Left ventricle myocardium inferior (tissue), 1 donor: ENCODE measurements at regions not wholly inside any gene's neighbourhood (a gene's known extent, or its start where the extent isn't known, plus 50 kb on each side); places are given as distances from the start of the nearest gene placed in this dataset.
"Not testable (repeated sequence)": the region's sequence is repeated elsewhere in the genome, so short reads cannot be mapped to it uniquely, and the experiment has no call there.

Experiments
- DNase-seq: peaks from one replicate; pipeline ENCODE4 v3.0.0-alpha.2; 2020
- H3K27ac ChIP-seq: fragments of 200-600 bp; replicated peaks from 2 replicates; pipeline ENCODE4 v1.8.0; 2021
- H3K27me3 ChIP-seq: fragments of 200-600 bp; 2 replicates; pipeline ENCODE4 v1.8.0; 2021; ENCODE audit warnings: low read depth
- H3K36me3 ChIP-seq: fragments of 200-600 bp; 2 replicates; pipeline ENCODE4 v1.8.0; 2021
- H3K4me1 ChIP-seq: fragments of 200-600 bp; 2 replicates; pipeline ENCODE4 v1.8.0; 2021
- H3K4me3 ChIP-seq: fragments of 200-600 bp; 2 replicates; pipeline ENCODE4 v1.8.0; 2021; ENCODE audit warnings: mild to moderate bottlenecking, moderate library complexity
- H3K9me3 ChIP-seq: fragments of 200-600 bp; replicated peaks from 2 replicates; pipeline ENCODE4 v1.8.0; 2021
- intact Hi-C: fragments of 100-400 bp; cut with micrococcal nuclease; formaldehyde crosslinking; loops from one replicate; pipeline ENCODE4 v1.11.0; 2022
- TF ChIP-seq, protein P1 (sequence below): fragments of 200-600 bp; IDR thresholded peaks from 2 replicates; pipeline ENCODE4 v1.8.0; 2021; ENCODE audit warnings: antibody characterized with exemption, mild to moderate bottlenecking, borderline replicate concordance
- donor health status: DM: no; HTN: yes; CAD: no; lungs with severe emphysema.

- DNase-seq: no peak
- H3K4me1 ChIP-seq: no peaks in the 10 kb centered on the region
- TF ChIP-seq, protein P1, sequence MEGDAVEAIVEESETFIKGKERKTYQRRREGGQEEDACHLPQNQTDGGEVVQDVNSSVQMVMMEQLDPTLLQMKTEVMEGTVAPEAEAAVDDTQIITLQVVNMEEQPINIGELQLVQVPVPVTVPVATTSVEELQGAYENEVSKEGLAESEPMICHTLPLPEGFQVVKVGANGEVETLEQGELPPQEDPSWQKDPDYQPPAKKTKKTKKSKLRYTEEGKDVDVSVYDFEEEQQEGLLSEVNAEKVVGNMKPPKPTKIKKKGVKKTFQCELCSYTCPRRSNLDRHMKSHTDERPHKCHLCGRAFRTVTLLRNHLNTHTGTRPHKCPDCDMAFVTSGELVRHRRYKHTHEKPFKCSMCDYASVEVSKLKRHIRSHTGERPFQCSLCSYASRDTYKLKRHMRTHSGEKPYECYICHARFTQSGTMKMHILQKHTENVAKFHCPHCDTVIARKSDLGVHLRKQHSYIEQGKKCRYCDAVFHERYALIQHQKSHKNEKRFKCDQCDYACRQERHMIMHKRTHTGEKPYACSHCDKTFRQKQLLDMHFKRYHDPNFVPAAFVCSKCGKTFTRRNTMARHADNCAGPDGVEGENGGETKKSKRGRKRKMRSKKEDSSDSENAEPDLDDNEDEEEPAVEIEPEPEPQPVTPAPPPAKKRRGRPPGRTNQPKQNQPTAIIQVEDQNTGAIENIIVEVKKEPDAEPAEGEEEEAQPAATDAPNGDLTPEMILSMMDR: no peak
- intact Hi-C loops: no loop called here
- peaks cover 3% of the 10 kb centered on the region for H3K9me3 ChIP-seq
- no peaks in the 10 kb centered on the region for H3K27me3 ChIP-seq
- no peak overlapping the region for H3K4me3 ChIP-seq
- H3K27ac ChIP-seq: no peak overlapping the region
- H3K36me3 ChIP-seq: no peaks in the 10 kb centered on the region
Measured at GRCh38 chr13:18628428-18628827, 553.2 kb downstream of the TUBA3C start.

- H3K9me3 ChIP-seq, H3K4me1 ChIP-seq, H3K4me3 ChIP-seq, intact Hi-C loops, H3K27ac ChIP-seq, DNase-seq, H3K36me3 ChIP-seq, H3K27me3 ChIP-seq: not testable (repeated sequence)
Measured at GRCh38 chr13:18624061-18624460, 557.6 kb downstream of the TUBA3C start.

GRCh38 chr13:18618442-18618841 is 563.2 kb downstream of the TUBA3C start:
- H3K27ac ChIP-seq, H3K4me3 ChIP-seq, H3K36me3 ChIP-seq, intact Hi-C loops, H3K27me3 ChIP-seq, DNase-seq, H3K9me3 ChIP-seq, H3K4me1 ChIP-seq: not testable (repeated sequence)

GRCh38 chr13:18610476-18610875 is 571.1 kb downstream of the TUBA3C start:
- H3K9me3 ChIP-seq, H3K36me3 ChIP-seq, DNase-seq, H3K4me3 ChIP-seq, H3K27ac ChIP-seq, intact Hi-C loops, H3K4me1 ChIP-seq, H3K27me3 ChIP-seq: not testable (repeated sequence)

GRCh38 chr13:18609371-18609770 is 572.3 kb downstream of the TUBA3C start:
- H3K4me3 ChIP-seq, H3K4me1 ChIP-seq, DNase-seq, H3K9me3 ChIP-seq, H3K27me3 ChIP-seq, H3K36me3 ChIP-seq, H3K27ac ChIP-seq, intact Hi-C loops: not testable (repeated sequence)

DNA sequence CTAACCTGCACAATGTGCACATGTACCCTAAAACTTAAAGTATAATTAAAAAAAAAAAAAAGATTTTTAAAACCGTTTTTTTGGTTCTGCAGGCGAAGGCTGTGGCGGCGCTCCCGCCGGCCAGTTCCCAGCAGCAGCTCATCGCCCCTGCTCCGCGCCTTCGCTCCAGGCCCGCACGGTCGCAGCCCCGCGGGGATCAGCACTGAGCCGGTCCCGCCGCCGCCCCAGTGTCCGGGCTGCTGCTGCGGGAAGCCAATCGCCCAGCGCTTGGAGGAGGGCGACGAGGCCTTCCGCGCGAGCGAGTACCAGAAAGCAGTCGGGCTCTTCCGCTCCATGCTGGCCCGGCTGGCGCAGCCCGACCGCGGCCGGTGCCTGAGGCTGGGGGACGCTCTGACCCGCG is 572.8 kb downstream of the TUBA3C start:
- intact Hi-C loops, H3K27ac ChIP-seq, H3K4me3 ChIP-seq, H3K27me3 ChIP-seq, H3K9me3 ChIP-seq, DNase-seq, H3K4me1 ChIP-seq, H3K36me3 ChIP-seq: not testable (repeated sequence)

DNA sequence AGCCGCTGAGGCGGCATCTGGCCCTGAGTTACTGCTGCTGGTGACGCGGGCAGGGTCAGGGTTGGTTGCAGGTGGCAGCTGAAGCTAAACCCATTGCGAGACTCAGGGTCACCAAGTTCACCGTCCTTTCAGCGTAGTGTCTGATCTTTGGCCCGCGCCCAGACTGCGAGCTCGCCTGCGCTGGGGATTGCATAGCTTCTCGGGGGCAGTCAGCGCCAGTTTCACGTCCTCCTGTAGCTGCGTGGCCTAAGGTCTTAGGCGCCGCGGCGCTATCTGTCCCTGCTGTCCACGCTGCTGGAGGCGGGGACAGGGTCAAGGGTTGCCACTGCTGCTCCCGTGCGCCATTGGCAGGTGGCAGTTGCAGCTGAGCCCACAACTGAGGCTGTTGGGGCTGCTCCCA is 581.3 kb downstream of the TUBA3C start:
- H3K27ac ChIP-seq, H3K36me3 ChIP-seq, H3K4me1 ChIP-seq, intact Hi-C loops, DNase-seq, H3K9me3 ChIP-seq, H3K4me3 ChIP-seq: not testable (repeated sequence)
- peaks cover 22% of the 10 kb centered on the region for H3K27me3 ChIP-seq

DNA sequence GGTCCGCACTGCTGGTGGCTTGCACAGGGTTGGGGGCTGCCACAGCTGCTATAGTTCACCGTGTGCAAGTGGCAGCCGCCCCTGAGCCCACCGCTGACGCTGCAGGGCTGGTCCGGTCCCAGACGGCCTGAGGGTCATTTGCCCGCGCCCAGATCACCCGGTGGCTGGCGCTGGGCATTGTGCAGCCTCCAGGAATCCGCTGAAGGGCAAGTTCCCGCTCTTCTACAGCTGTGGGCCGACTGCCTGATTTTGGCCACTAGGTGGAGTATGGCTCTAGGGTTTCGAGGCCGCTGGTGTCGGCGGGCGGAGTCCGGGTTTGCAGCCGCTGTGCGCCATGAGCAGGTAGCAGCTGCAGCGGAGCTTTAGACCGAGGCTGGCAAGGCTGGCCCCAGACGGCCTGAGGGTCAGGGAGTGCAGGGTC is 581.8 kb downstream of the TUBA3C start:
- intact Hi-C loops, H3K27ac ChIP-seq, DNase-seq, H3K4me1 ChIP-seq, H3K9me3 ChIP-seq, H3K4me3 ChIP-seq, H3K36me3 ChIP-seq: not testable (repeated sequence)
- H3K27me3 ChIP-seq: peaks cover 22% of the 10 kb centered on the region
- TF ChIP-seq, protein P1: peak; percentile 38

- peaks cover 11% of the 10 kb centered on the region for H3K9me3 ChIP-seq
- H3K27me3 ChIP-seq: peaks cover 22% of the 10 kb centered on the region
- DNase-seq, H3K4me3 ChIP-seq, H3K36me3 ChIP-seq, H3K27ac ChIP-seq, intact Hi-C loops, H3K4me1 ChIP-seq: not testable (repeated sequence)
Measured at GRCh38 chr13:18598543-18598942, 583.1 kb downstream of the TUBA3C start.

GRCh38 chr13:18597940-18598339 is 583.7 kb downstream of the TUBA3C start:
- H3K27ac ChIP-seq, H3K4me3 ChIP-seq, H3K36me3 ChIP-seq, DNase-seq, intact Hi-C loops, H3K4me1 ChIP-seq: not testable (repeated sequence)
- Histone ChIP-seq H3K9me3 (peaks cover 11% of the 10 kb centered on the region), H3K27me3 (peaks cover 22% of the 10 kb centered on the region)

DNA sequence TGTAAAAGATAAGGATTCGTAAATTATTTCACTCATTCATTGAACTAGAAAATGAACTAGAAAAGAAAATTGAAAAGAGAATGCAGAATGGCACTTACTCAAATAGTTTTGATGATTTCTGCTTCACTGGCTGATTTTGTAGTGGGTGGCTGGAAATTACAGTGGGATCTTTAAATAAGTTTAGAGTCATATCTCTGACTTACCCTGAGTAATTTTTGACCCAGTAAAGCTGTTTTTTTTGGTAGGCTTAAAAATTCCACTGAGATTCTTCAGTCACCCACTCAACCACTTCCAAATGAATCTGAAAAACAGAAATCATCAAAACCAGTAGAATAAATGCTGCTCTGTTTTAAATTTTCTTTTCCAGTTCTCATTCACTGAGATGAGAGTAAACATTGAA is 604.5 kb downstream of the TUBA3C start:
- H3K4me3 ChIP-seq, DNase-seq, H3K4me1 ChIP-seq, H3K9me3 ChIP-seq, H3K27me3 ChIP-seq, H3K36me3 ChIP-seq, intact Hi-C loops, H3K27ac ChIP-seq: not testable (repeated sequence)

DNA sequence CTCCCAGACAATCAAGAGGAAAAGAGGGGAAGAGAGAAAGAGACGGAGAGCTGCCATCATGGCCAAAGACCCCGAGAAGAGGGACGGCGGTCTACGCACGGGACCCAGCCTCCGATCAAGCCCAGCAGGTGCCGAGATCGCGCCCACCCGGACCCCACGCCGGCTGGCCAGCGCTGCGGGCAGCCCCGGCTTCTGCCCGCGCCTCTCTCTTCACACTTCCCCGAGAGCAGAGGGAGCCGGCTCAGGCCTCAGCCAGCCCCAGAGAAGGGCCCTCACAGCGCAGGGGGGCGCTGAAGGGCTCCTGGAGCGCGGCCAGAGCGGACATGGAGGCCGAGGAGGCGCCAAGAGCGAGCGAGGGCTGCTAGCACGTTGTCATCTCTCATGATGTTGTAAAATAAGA is 613.7 kb downstream of the TUBA3C start:
- H3K9me3 ChIP-seq, H3K36me3 ChIP-seq, intact Hi-C loops, H3K27me3 ChIP-seq, H3K4me3 ChIP-seq, H3K4me1 ChIP-seq, DNase-seq, H3K27ac ChIP-seq: not testable (repeated sequence)
